ENCODE measurements at regions not wholly inside any gene's neighbourhood (a gene's known extent, or its start where the extent isn't known, plus 50 kb on each side); places are given as distances from the start of the nearest gene placed in this dataset.

- H3K36me3 ChIP-seq, result no peaks in the 10 kb centered on the region
- no peak for DNase-seq (ENCODE audit: extremely low spot score in 2 of 2)
- intact Hi-C loops (cut with DNase I), result no loop called here
- no peaks in the 10 kb centered on the region for H3K4me1 ChIP-seq
- H3K9me3 ChIP-seq, result no peaks in the 10 kb centered on the region
- TF ChIP-seq CTCF (IDR thresholded peaks at IDR 0.05) (no peak), POLR2A (IDR thresholded peaks at IDR 0.05) (no peak), POLR2AphosphoS5 (IDR thresholded peaks at IDR 0.05; ENCODE audit: insufficient read depth in 1 of 2, low read depth in 1 of 2) (no peak)
- H3K27ac ChIP-seq, result no peak overlapping the region
- no peaks in the 10 kb centered on the region for H3K27me3 ChIP-seq
- no peak overlapping the region for H3K4me3 ChIP-seq
Observed at GRCh38 chr2:221293949-221294742, 278.0 kb downstream of the EPHA4 start.

DNA sequence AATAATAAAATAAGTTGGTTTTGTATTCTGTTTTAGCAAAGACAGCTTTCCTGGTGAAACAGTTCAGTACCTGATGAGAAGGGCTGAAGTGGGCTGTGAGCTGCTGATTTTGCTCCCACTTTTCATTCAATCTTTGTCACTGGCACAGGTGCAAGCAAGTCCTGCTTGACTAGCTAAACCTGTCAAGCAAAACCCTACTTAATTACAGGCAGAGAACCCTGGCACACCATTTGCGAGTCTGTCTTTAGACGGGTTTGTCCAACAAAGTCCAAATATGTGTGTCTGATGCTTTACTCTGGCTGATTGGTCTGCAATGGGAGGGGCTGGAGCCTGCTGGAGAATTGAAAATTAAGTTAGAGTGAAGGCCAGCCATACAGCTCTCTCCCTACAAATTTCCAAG, 267.2 kb downstream of the EPHA4 start:
- TF ChIP-seq POLR2A (IDR thresholded peaks at IDR 0.05), result no peak
- no peak for TF ChIP-seq CTCF (IDR thresholded peaks at IDR 0.05)
- no peak for TF ChIP-seq POLR2AphosphoS5 (IDR thresholded peaks at IDR 0.05; ENCODE audit: insufficient read depth in 1 of 2, low read depth in 1 of 2)
- Histone ChIP-seq H3K4me3 (no peak overlapping the region), H3K9me3 (no peaks in the 10 kb centered on the region), H3K27me3 (no peaks in the 10 kb centered on the region), H3K27ac (no peak overlapping the region), H3K4me1 (no peaks in the 10 kb centered on the region), H3K36me3 (no peaks in the 10 kb centered on the region)
- no peak for DNase-seq (ENCODE audit: extremely low spot score in 2 of 2)
- intact Hi-C loops (cut with DNase I), result no loop called here

DNA sequence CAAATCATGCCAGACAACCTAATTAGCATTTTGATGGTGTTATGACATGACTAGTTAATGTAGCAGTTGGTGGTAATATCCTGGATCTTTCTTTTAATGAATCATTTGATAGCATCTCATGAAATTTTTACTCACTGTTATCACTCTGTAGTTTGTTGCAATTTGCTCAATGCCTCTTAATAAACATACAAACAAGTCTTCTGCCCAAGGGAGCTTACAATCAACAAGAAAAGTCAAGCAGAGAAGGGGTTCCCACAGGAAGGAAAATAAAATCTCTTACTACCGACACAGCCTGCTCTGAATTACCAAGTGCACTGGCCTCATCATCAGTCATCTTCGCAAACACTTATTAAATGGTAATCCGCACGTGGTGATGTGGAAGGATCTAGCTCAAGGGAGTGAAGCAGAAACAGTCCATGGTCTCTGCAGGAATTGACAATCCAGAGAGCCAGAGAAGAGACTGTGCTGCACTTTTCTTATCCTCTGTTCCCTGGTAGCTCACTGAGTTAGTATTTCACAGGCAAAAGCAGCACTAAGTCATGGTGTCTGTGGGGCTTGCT, 263.5 kb downstream of the EPHA4 start:
- TF ChIP-seq POLR2A (IDR thresholded peaks at IDR 0.05), result no peak
- no peak for TF ChIP-seq POLR2AphosphoS5 (IDR thresholded peaks at IDR 0.05; ENCODE audit: insufficient read depth in 1 of 2, low read depth in 1 of 2)
- TF ChIP-seq CTCF (IDR thresholded peaks at IDR 0.05), result no peak
- no peaks in the 10 kb centered on the region for H3K4me1 ChIP-seq
- no peak overlapping the region for H3K27ac ChIP-seq
- no peak overlapping the region for H3K4me3 ChIP-seq
- H3K27me3 ChIP-seq, result no peaks in the 10 kb centered on the region
- intact Hi-C loops (cut with DNase I), result no loop called here
- DNase-seq (ENCODE audit: extremely low spot score in 2 of 2), result no peak
- no peaks in the 10 kb centered on the region for H3K9me3 ChIP-seq
- no peaks in the 10 kb centered on the region for H3K36me3 ChIP-seq

- H3K27ac ChIP-seq, result no peak overlapping the region
- H3K36me3 ChIP-seq, result no peaks in the 10 kb centered on the region
- DNase-seq (ENCODE audit: extremely low spot score in 2 of 2), result no peak
- no peaks in the 10 kb centered on the region for H3K9me3 ChIP-seq
- intact Hi-C loops (cut with DNase I), result no loop called here
- H3K27me3 ChIP-seq, result no peaks in the 10 kb centered on the region
- H3K4me1 ChIP-seq, result no peaks in the 10 kb centered on the region
- TF ChIP-seq CTCF (IDR thresholded peaks at IDR 0.05) (no peak), POLR2AphosphoS5 (IDR thresholded peaks at IDR 0.05; ENCODE audit: insufficient read depth in 1 of 2, low read depth in 1 of 2) (no peak), POLR2A (IDR thresholded peaks at IDR 0.05) (no peak)
- no peak overlapping the region for H3K4me3 ChIP-seq
Observed at GRCh38 chr2:221309892-221310583, 262.1 kb downstream of the EPHA4 start.

- no peak overlapping the region for H3K27ac ChIP-seq
- DNase-seq (ENCODE audit: extremely low spot score in 2 of 2), result no peak
- no peak overlapping the region for H3K4me3 ChIP-seq
- no peaks in the 10 kb centered on the region for H3K9me3 ChIP-seq
- H3K27me3 ChIP-seq, result no peaks in the 10 kb centered on the region
- H3K36me3 ChIP-seq, result no peaks in the 10 kb centered on the region
- intact Hi-C loops (cut with DNase I), result no loop called here
- TF ChIP-seq POLR2A (IDR thresholded peaks at IDR 0.05), result no peak
- no peak for TF ChIP-seq CTCF (IDR thresholded peaks at IDR 0.05)
- no peak for TF ChIP-seq POLR2AphosphoS5 (IDR thresholded peaks at IDR 0.05; ENCODE audit: insufficient read depth in 1 of 2, low read depth in 1 of 2)
- no peaks in the 10 kb centered on the region for H3K4me1 ChIP-seq
Observed at GRCh38 chr2:221310730-221311129, 261.4 kb downstream of the EPHA4 start.
